ENCODE measurements at regions not wholly inside any gene's neighbourhood (a gene's known extent, or its start where the extent isn't known, plus 50 kb on each side); places are given as distances from the start of the nearest gene placed in this dataset.

- TF ChIP-seq, protein P1, sequence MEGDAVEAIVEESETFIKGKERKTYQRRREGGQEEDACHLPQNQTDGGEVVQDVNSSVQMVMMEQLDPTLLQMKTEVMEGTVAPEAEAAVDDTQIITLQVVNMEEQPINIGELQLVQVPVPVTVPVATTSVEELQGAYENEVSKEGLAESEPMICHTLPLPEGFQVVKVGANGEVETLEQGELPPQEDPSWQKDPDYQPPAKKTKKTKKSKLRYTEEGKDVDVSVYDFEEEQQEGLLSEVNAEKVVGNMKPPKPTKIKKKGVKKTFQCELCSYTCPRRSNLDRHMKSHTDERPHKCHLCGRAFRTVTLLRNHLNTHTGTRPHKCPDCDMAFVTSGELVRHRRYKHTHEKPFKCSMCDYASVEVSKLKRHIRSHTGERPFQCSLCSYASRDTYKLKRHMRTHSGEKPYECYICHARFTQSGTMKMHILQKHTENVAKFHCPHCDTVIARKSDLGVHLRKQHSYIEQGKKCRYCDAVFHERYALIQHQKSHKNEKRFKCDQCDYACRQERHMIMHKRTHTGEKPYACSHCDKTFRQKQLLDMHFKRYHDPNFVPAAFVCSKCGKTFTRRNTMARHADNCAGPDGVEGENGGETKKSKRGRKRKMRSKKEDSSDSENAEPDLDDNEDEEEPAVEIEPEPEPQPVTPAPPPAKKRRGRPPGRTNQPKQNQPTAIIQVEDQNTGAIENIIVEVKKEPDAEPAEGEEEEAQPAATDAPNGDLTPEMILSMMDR (conservative IDR thresholded peaks at IDR 0.05 in 1 of 2, IDR thresholded peaks at IDR 0.05 in 1 of 2; ENCODE audit: low read depth in 1 of 2, low read length in 2 of 2) = no peak
- no peak for TF ChIP-seq EZH2 (IDR thresholded peaks at IDR 0.05; ENCODE audit: low read length, missing control alignments)
Measured at GRCh38 chr2:805664-806063, 128.5 kb upstream of the TMEM18 start.

Data from fibroblast of lung (primary cell).